ENCODE measurements at regions not wholly inside any gene's neighbourhood (a gene's known extent, or its start where the extent isn't known, plus 50 kb on each side); places are given as distances from the start of the nearest gene placed in this dataset.
"Not testable (repeated sequence)": the region's sequence is repeated elsewhere in the genome, so short reads cannot be mapped to it uniquely, and the experiment has no call there.

DNA sequence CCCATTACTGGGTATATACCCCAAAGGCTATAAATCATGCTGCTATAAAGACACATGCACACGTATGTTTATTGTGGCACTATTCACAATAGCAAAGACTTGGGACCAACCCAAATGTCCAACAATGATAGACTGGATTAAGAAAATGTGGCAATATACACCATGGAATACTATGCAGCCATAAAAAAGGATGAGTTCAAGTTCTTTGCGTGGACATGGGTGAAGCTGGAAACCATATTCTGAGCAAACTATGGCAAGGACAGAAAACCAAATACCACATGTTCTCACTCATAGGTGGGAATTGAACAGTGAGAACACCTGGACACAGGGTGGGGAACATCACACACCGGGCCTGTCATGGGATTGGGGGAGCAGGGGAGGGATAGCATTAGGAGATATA, 54.4 kb upstream of the MUCL1 start:
- not testable (repeated sequence) for DNase-seq (ENCODE audit: low read depth); H3K4me3 ChIP-seq (ENCODE audit: low read depth, low read length)

DNA sequence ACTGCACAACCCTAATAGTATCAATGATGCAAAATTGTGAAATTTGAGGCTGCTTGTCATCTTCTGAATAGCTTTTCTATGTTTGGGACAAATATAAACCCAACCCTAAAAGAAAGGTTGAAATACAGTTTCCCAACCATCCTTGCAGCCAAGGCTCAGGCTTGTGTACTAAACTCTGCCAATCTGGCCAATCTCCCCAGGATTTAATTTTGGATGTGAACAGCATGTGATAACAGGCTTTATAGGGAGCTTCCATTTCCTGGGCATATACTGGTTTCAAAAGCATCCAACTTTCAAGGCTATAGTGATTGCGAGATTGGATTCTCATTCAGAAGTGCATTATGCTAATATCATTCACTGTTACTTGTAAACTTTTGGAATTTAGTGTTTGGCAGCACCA, 55.7 kb upstream of the MUCL1 start:
- H3K4me3 ChIP-seq (ENCODE audit: low read depth, low read length), result no peak overlapping the region
- TF ChIP-seq, protein P1, sequence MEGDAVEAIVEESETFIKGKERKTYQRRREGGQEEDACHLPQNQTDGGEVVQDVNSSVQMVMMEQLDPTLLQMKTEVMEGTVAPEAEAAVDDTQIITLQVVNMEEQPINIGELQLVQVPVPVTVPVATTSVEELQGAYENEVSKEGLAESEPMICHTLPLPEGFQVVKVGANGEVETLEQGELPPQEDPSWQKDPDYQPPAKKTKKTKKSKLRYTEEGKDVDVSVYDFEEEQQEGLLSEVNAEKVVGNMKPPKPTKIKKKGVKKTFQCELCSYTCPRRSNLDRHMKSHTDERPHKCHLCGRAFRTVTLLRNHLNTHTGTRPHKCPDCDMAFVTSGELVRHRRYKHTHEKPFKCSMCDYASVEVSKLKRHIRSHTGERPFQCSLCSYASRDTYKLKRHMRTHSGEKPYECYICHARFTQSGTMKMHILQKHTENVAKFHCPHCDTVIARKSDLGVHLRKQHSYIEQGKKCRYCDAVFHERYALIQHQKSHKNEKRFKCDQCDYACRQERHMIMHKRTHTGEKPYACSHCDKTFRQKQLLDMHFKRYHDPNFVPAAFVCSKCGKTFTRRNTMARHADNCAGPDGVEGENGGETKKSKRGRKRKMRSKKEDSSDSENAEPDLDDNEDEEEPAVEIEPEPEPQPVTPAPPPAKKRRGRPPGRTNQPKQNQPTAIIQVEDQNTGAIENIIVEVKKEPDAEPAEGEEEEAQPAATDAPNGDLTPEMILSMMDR (IDR thresholded peaks at IDR 0.05; ENCODE audit: insufficient read depth, low read depth, low read length), result no peak
- DNase-seq (ENCODE audit: low read depth), result no peak

DNA sequence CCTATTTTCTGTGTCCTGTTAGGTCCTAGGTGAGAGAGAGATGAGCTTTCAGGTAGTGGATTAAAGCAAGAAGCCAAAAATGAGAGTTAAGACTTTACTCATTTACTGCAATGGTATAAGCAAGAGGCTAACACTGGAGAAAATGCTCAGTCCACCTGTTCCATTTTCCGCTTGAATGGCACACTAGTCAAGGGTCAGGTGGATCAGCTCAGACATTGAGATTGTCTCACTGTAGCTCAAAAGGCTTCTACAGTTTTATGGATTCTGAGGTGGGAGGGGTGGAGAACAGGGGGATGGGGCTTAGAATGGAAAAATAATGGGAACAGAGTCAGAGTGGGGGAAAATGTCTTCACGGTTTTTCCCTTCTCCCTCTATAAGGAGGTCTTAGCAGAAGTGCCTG, 57.3 kb upstream of the MUCL1 start:
- no peak overlapping the region for H3K4me3 ChIP-seq (ENCODE audit: low read depth, low read length)
- no peak for DNase-seq (ENCODE audit: low read depth)
- TF ChIP-seq, protein P1 (IDR thresholded peaks at IDR 0.05; ENCODE audit: insufficient read depth, low read depth, low read length), result no peak

DNA sequence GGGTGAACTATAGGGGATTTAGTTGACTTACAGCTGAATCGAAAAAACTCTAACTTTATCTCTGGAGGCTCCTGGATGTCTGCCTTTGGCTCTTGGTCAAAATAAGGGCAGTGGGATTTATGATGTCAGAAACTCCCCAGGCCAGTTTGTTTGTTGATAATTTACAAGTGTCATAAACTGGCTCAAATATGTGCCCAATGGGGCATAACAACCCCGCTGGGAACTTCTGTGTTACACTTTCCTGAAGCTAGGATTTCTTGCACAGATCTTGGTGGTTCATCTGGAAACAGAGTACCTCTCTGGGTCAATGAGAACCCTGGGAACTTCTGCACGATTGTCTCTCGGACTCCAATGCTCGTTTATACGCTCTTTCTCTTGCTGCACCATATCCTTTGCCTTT, 58.7 kb upstream of the MUCL1 start:
- TF ChIP-seq, protein P1 (IDR thresholded peaks at IDR 0.05; ENCODE audit: insufficient read depth, low read depth, low read length), result no peak
- no peak overlapping the region for H3K4me3 ChIP-seq (ENCODE audit: low read depth, low read length)
- DNase-seq (ENCODE audit: low read depth), result no peak

DNA sequence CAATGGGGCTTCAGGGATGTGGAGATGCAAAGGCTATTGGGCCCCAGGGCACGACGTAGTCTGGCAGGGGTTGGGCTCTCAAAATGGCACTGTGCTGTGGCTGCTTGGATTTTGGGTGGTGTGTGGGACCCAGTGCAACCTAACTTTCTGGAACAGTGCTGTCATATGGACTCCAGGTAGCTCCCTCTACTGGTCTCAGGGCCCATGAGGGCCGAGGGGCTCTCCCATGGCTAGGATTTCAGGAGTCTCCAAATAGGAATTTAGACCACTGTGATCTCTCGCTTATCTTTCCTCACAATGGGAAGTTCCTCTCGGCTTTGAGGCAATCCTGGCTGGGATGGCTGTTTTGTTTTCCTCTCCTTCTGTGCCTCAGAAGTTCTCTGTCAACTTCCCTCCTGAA, 68.2 kb upstream of the MUCL1 start:
- no peak for DNase-seq (ENCODE audit: low read depth)
- TF ChIP-seq, protein P1 (IDR thresholded peaks at IDR 0.05; ENCODE audit: insufficient read depth, low read depth, low read length), result no peak
- no peak overlapping the region for H3K4me3 ChIP-seq (ENCODE audit: low read depth, low read length)

DNA sequence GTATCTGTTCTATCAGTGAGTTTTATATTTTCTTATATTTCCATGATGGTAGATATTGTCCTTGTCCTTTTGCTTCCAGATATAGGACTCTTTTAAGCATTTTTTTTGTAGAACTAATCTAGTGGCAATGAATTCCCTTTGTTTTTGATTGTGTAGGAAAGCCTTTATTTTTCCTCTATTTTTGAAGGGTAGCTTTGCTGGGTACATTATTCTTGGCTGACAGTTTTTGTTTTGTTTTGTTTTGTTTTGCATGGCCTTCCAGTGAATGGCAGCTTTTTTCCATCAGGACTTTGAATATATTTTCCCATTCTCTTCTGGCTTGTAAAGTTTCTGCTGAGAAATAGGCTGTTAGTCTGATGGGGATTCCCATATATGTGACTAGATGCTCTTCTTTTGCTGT, 70.2 kb upstream of the MUCL1 start:
- TF ChIP-seq, protein P1 (IDR thresholded peaks at IDR 0.05; ENCODE audit: insufficient read depth, low read depth, low read length), result no peak
- DNase-seq (ENCODE audit: low read depth), result no peak
- no peak overlapping the region for H3K4me3 ChIP-seq (ENCODE audit: low read depth, low read length)

DNA sequence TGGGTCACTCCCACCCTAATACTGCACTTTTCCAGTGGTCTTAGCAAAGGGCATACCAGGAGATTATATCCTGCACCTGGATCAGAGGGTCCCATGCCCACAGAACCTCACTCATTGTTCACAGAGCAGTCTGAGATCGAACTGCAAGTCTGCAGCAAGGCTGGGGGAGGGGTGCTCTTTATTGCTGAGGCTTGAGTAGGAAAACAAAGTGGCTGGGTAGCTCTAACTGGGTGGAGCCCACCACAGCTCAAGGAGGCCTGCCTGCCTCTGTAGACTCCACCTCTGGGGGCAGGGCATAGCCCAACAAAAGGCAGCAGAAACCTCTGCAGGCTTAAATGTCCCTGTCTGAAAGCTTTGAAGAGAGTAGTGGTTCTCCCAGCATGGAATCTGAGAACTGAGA, 77.3 kb upstream of the MUCL1 start:
- not testable (repeated sequence) for H3K4me3 ChIP-seq (ENCODE audit: low read depth, low read length); DNase-seq (ENCODE audit: low read depth)

DNA sequence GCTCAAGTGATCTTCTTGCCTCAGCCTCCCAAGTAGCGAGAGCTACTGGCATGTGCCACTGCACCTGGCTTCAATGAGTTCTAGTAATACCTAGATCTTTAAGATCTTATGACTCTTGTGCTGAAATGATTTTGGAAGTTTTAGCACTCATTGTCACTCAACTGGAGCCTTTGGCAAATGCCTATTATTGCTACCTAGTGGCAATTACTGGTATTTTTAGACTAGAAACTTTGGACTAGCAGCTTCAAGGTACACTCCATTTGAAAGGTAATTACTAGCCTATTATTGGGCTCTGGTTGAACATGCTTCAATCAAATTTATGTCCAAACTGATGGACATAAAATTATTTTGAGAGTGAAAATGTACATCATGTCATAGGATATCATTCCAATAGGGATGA, 80.7 kb upstream of the MUCL1 start:
- no peak overlapping the region for H3K4me3 ChIP-seq (ENCODE audit: low read depth, low read length)
- DNase-seq (ENCODE audit: low read depth), result no peak
- TF ChIP-seq, protein P1 (IDR thresholded peaks at IDR 0.05; ENCODE audit: insufficient read depth, low read depth, low read length), result no peak

Measured in fibroblast of villous mesenchyme (primary cell).